ENCODE measurements at regions not wholly inside any gene's neighbourhood (a gene's known extent, or its start where the extent isn't known, plus 50 kb on each side); places are given as distances from the start of the nearest gene placed in this dataset.
"Not testable (repeated sequence)": the region's sequence is repeated elsewhere in the genome, so short reads cannot be mapped to it uniquely, and the experiment has no call there.

- Histone ChIP-seq H3K36me3 (no peaks in the 10 kb centered on the region), H3K9me3 (peaks cover 0 to 34% (median 1%) of the 10 kb centered on the region in 4 donors), H3K27me3 (no peaks in the 10 kb centered on the region), H3K4me1 (no peaks in the 10 kb centered on the region), H3K27ac (no peak overlapping the region), H3K4me3 (no peak overlapping the region)
- TF ChIP-seq CTCF (IDR thresholded peaks at IDR 0.05) = no peak
- no peak for TF ChIP-seq EP300 (IDR thresholded peaks at IDR 0.05)
- no peak for TF ChIP-seq POLR2A (IDR thresholded peaks at IDR 0.05)
- no peak for DNase-seq (ENCODE audit: low spot score in 2 of 2)
These were observed 185.1 kb upstream of the CNTNAP5 start for GRCh38 chr2:123840016-123840415.

DNA sequence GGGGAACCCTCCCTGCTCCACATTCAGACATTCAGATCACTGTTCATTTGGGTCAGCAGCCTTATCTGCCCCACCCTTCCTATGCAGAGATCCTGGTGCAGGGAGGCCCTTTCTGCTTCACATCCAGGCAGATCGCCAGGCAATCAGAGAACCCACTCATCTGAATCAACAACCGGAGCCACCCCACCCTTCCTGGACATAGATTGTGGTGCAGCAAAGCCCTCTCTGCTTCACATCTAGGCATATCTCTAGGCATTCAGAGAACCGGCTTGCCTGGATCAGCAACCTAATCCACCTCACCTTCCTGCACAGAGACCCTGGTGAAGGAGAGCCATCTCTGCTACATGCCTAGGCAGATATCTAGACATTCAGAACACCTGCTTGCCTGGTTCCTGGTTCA lies 184.5 kb upstream of the CNTNAP5 start:
- Histone ChIP-seq H3K27me3 (no peaks in the 10 kb centered on the region), H3K4me1 (no peaks in the 10 kb centered on the region), H3K9me3 (peaks cover 0 to 34% (median 1%) of the 10 kb centered on the region in 4 donors), H3K36me3 (no peaks in the 10 kb centered on the region), H3K27ac (no peak overlapping the region), H3K4me3 (no peak overlapping the region)
- DNase-seq (ENCODE audit: low spot score in 2 of 2) = no peak
- no peak for TF ChIP-seq POLR2A (IDR thresholded peaks at IDR 0.05)
- TF ChIP-seq CTCF (IDR thresholded peaks at IDR 0.05) = no peak
- no peak for TF ChIP-seq EP300 (IDR thresholded peaks at IDR 0.05)
- WGBS, 2 donors = 91 to 92% methylated on average over 3 of the region's 3 CpGs

DNA sequence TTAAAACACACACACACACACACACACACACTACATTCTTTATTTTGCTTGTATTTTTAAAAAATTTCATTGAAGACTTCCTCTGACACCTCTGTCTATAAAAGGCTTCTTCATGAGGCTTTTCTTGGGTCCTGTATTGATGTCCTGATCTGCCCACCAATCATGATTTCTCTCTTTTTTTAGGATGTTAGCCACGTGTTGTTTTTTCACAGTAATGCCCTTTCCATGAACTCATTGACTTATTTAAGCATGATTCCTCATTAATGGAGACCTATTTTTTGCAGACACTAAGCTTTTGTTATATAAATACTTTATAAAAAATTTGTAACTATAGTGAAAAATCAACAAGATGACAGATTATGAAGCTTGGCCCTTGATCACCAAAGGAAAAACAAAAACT lies 173.8 kb upstream of the CNTNAP5 start:
- WGBS, 2 donors = 13 to 17% methylated on average over 1 of the region's 1 CpG
- DNase-seq (ENCODE audit: low spot score in 2 of 2) = no peak
- no peak overlapping the region for H3K27ac ChIP-seq
- TF ChIP-seq POLR2A (IDR thresholded peaks at IDR 0.05) (no peak), CTCF (IDR thresholded peaks at IDR 0.05) (no peak), EP300 (IDR thresholded peaks at IDR 0.05) (no peak)
- H3K4me3 ChIP-seq = no peak overlapping the region
- peaks cover 0 to 26% (median 0%) of the 10 kb centered on the region in 4 donors for H3K9me3 ChIP-seq
- no peaks in the 10 kb centered on the region for H3K4me1 ChIP-seq
- no peaks in the 10 kb centered on the region for H3K27me3 ChIP-seq
- H3K36me3 ChIP-seq = no peaks in the 10 kb centered on the region

GRCh38 chr2:123853161-123853560 lies 171.9 kb upstream of the CNTNAP5 start:
- DNase-seq (ENCODE audit: low spot score in 2 of 2) = no peak
- Histone ChIP-seq H3K36me3 (no peaks in the 10 kb centered on the region), H3K27me3 (no peaks in the 10 kb centered on the region), H3K4me1 (no peaks in the 10 kb centered on the region), H3K27ac (no peak overlapping the region), H3K4me3 (no peak overlapping the region), H3K9me3 (peaks cover 0 to 35% (median 0%) of the 10 kb centered on the region in 4 donors)
- no peak for TF ChIP-seq POLR2A (IDR thresholded peaks at IDR 0.05)
- no peak for TF ChIP-seq CTCF (IDR thresholded peaks at IDR 0.05)
- no peak for TF ChIP-seq EP300 (IDR thresholded peaks at IDR 0.05)
- 53 to 58% methylated on average over 1 of the region's 1 CpG for WGBS, 2 donors

DNA sequence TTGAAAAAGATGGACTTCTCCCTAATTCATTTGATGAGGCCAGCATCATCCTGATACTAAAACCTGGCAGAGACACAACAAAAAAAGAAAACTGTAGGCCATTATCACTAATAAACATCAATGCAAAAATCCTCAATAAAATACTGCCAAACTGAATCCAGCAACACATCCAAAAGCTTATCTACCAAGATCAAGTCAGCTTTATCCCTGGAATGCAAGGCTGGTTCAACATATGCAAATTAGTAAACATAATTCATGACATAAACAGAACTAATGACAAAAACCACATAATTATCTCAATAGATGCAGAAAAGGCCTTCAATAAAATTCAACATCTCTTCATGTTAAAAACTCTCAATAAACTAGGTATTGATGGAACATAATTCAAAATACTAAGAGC lies 166.1 kb upstream of the CNTNAP5 start:
- H3K27me3 ChIP-seq; DNase-seq (ENCODE audit: low spot score in 2 of 2); H3K36me3 ChIP-seq; H3K27ac ChIP-seq; H3K4me3 ChIP-seq; H3K4me1 ChIP-seq: not testable (repeated sequence)
- peaks cover 0 to 31% (median 6%) of the 10 kb centered on the region in 4 donors for H3K9me3 ChIP-seq

DNA sequence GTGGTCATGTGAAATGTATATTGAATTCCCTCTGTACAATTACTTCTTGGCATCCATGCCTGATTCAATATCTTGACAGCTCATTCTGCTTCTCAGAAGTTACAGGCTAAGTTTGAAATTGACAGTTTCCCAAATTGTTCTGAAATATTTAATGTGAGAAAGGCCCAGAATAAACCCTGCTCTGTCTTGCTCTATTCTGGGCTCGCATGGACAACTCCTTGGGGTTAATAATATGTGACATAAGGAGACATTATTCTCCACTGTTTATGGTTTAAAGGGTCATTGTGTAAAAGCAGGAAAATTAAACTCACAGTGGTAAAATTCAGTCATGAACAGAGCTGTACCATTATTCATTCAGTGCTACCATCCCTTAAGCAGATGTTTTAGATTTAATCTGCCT lies 160.7 kb upstream of the CNTNAP5 start:
- no peaks in the 10 kb centered on the region for H3K4me1 ChIP-seq

More for the DNA sequence above, 160.7 kb upstream of the CNTNAP5 start:
- no peak for DNase-seq (ENCODE audit: low spot score in 2 of 2)
- Histone ChIP-seq H3K9me3 (peaks cover 0 to 5% (median 0%) of the 10 kb centered on the region in 4 donors), H3K27me3 (no peaks in the 10 kb centered on the region), H3K27ac (no peak overlapping the region), H3K36me3 (no peaks in the 10 kb centered on the region), H3K4me3 (no peak overlapping the region)
- TF ChIP-seq EP300 (IDR thresholded peaks at IDR 0.05) = no peak
- TF ChIP-seq CTCF (IDR thresholded peaks at IDR 0.05) = no peak
- TF ChIP-seq POLR2A (IDR thresholded peaks at IDR 0.05) = no peak
- WGBS, 2 donors = 31 to 37% methylated on average over 1 of the region's 1 CpG

All from tibial nerve (tissue), 4 donors.